ENCODE measurements at regions not wholly inside any gene's neighbourhood (a gene's known extent, or its start where the extent isn't known, plus 50 kb on each side); places are given as distances from the start of the nearest gene placed in this dataset.

GRCh38 chr1:172955161-172955815, 95.5 kb downstream of the TNFSF18 start:
- TF ChIP-seq CTCF (conservative IDR thresholded peaks at IDR 0.05): no peak
- no peak for TF ChIP-seq ZFX (IDR thresholded peaks at IDR 0.05)
